H1 (cell line): ENCODE measurements at regions not wholly inside any gene's neighbourhood (a gene's known extent, or its start where the extent isn't known, plus 50 kb on each side); places are given as distances from the start of the nearest gene placed in this dataset.

Experiments
- CHD1 ChIP-seq: IDR thresholded peaks from 2 replicates; pipeline ENCODE4 v1.6.1; 2012; ENCODE audit warnings: low read depth, low read length, improper control_type of control experiment
- KDM4A ChIP-seq: IDR thresholded peaks from one replicate; pipeline ENCODE4 v1.7.1; 2012; ENCODE audit warnings: low read depth, mild to moderate bottlenecking, moderate library complexity, low read length, inconsistent platforms; ENCODE audit not compliant: severe bottlenecking
- PHF8 ChIP-seq: fragments of 200-600 bp; sonication (generic); conservative IDR thresholded peaks from 2 replicates; pipeline ENCODE4 v1.7.1; 2012; ENCODE audit warnings: low read depth, mild to moderate bottlenecking, inconsistent platforms, low read length, moderate library complexity
- SP2 ChIP-seq: IDR thresholded peaks from 2 replicates; pipeline ENCODE4 v1.6.1; 2012; ENCODE audit warnings: mild to moderate bottlenecking, low read length, inconsistent platforms
- SP4 ChIP-seq: IDR thresholded peaks from 2 replicates; pipeline ENCODE4 v1.6.1; 2012; ENCODE audit warnings: low read length, inconsistent platforms
- SRF ChIP-seq: IDR thresholded peaks from 2 replicates; pipeline ENCODE4 v1.6.1; 2011; ENCODE audit warnings: mild to moderate bottlenecking, low read depth, low read length, moderate library complexity
- YY1 ChIP-seq: IDR thresholded peaks from 2 replicates; pipeline ENCODE4 v1.6.1; 2011; ENCODE audit warnings: low read depth, mild to moderate bottlenecking, low read length
- TF ChIP-seq, protein P1 (sequence below): fragments of 300-600 bp; sonication (generic); IDR thresholded peaks from 2 replicates; pipeline ENCODE4 v1.7.1; 2012; ENCODE audit warnings: low read length, moderate library complexity, mild to moderate bottlenecking, inconsistent platforms; ENCODE audit not compliant: insufficient replicate concordance

- TF ChIP-seq, protein P1, sequence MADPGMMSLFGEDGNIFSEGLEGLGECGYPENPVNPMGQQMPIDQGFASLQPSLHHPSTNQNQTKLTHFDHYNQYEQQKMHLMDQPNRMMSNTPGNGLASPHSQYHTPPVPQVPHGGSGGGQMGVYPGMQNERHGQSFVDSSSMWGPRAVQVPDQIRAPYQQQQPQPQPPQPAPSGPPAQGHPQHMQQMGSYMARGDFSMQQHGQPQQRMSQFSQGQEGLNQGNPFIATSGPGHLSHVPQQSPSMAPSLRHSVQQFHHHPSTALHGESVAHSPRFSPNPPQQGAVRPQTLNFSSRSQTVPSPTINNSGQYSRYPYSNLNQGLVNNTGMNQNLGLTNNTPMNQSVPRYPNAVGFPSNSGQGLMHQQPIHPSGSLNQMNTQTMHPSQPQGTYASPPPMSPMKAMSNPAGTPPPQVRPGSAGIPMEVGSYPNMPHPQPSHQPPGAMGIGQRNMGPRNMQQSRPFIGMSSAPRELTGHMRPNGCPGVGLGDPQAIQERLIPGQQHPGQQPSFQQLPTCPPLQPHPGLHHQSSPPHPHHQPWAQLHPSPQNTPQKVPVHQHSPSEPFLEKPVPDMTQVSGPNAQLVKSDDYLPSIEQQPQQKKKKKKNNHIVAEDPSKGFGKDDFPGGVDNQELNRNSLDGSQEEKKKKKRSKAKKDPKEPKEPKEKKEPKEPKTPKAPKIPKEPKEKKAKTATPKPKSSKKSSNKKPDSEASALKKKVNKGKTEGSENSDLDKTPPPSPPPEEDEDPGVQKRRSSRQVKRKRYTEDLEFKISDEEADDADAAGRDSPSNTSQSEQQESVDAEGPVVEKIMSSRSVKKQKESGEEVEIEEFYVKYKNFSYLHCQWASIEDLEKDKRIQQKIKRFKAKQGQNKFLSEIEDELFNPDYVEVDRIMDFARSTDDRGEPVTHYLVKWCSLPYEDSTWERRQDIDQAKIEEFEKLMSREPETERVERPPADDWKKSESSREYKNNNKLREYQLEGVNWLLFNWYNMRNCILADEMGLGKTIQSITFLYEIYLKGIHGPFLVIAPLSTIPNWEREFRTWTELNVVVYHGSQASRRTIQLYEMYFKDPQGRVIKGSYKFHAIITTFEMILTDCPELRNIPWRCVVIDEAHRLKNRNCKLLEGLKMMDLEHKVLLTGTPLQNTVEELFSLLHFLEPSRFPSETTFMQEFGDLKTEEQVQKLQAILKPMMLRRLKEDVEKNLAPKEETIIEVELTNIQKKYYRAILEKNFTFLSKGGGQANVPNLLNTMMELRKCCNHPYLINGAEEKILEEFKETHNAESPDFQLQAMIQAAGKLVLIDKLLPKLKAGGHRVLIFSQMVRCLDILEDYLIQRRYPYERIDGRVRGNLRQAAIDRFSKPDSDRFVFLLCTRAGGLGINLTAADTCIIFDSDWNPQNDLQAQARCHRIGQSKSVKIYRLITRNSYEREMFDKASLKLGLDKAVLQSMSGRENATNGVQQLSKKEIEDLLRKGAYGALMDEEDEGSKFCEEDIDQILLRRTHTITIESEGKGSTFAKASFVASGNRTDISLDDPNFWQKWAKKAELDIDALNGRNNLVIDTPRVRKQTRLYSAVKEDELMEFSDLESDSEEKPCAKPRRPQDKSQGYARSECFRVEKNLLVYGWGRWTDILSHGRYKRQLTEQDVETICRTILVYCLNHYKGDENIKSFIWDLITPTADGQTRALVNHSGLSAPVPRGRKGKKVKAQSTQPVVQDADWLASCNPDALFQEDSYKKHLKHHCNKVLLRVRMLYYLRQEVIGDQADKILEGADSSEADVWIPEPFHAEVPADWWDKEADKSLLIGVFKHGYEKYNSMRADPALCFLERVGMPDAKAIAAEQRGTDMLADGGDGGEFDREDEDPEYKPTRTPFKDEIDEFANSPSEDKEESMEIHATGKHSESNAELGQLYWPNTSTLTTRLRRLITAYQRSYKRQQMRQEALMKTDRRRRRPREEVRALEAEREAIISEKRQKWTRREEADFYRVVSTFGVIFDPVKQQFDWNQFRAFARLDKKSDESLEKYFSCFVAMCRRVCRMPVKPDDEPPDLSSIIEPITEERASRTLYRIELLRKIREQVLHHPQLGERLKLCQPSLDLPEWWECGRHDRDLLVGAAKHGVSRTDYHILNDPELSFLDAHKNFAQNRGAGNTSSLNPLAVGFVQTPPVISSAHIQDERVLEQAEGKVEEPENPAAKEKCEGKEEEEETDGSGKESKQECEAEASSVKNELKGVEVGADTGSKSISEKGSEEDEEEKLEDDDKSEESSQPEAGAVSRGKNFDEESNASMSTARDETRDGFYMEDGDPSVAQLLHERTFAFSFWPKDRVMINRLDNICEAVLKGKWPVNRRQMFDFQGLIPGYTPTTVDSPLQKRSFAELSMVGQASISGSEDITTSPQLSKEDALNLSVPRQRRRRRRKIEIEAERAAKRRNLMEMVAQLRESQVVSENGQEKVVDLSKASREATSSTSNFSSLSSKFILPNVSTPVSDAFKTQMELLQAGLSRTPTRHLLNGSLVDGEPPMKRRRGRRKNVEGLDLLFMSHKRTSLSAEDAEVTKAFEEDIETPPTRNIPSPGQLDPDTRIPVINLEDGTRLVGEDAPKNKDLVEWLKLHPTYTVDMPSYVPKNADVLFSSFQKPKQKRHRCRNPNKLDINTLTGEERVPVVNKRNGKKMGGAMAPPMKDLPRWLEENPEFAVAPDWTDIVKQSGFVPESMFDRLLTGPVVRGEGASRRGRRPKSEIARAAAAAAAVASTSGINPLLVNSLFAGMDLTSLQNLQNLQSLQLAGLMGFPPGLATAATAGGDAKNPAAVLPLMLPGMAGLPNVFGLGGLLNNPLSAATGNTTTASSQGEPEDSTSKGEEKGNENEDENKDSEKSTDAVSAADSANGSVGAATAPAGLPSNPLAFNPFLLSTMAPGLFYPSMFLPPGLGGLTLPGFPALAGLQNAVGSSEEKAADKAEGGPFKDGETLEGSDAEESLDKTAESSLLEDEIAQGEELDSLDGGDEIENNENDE: no peak
- TF ChIP-seq PHF8 (no peak), YY1 (no peak), SRF (no peak), KDM4A (no peak), SP2 (no peak), SP4 (no peak), CHD1 (no peak)
Observed at GRCh38 chr3:82939491-82940097, 1178.1 kb upstream of the GBE1 start (continued).
